ENCODE measurements at regions not wholly inside any gene's neighbourhood (a gene's known extent, or its start where the extent isn't known, plus 50 kb on each side); places are given as distances from the start of the nearest gene placed in this dataset.

DNA sequence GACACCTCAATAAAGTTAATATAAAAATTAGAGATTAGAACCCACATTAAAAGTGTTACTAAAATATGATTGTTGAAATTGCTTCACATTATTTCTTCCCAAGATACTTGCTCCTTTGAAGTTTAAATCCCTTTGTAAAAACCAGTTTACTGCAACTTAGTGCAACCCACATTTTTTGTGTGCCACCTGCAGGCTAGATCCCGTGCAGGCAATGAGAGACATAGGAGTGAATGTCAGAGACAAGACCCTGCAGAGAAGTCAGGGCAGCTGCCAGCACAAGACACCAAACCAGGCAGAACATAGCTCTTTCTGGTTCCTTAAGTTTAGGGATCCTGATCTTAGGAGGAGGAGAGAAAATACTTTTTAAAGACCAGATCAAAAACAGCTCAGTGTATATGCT, 142.8 kb upstream of the MTNR1B start:
- Histone ChIP-seq H3K36me3 (no peaks in the 10 kb centered on the region), H3K27ac (no peak overlapping the region), H3K9me3 (no peaks in the 10 kb centered on the region), H3K27me3 (no peaks in the 10 kb centered on the region), H3K4me1 (peaks cover 0 to 30% (median 6%) of the 10 kb centered on the region in 4 donors), H3K4me3 (no peak overlapping the region)
- TF ChIP-seq POLR2A (IDR thresholded peaks at IDR 0.05) (no peak), EP300 (IDR thresholded peaks at IDR 0.05) (no peak), POLR2AphosphoS5 (IDR thresholded peaks at IDR 0.05) (no peak)
- TF ChIP-seq, protein P1, sequence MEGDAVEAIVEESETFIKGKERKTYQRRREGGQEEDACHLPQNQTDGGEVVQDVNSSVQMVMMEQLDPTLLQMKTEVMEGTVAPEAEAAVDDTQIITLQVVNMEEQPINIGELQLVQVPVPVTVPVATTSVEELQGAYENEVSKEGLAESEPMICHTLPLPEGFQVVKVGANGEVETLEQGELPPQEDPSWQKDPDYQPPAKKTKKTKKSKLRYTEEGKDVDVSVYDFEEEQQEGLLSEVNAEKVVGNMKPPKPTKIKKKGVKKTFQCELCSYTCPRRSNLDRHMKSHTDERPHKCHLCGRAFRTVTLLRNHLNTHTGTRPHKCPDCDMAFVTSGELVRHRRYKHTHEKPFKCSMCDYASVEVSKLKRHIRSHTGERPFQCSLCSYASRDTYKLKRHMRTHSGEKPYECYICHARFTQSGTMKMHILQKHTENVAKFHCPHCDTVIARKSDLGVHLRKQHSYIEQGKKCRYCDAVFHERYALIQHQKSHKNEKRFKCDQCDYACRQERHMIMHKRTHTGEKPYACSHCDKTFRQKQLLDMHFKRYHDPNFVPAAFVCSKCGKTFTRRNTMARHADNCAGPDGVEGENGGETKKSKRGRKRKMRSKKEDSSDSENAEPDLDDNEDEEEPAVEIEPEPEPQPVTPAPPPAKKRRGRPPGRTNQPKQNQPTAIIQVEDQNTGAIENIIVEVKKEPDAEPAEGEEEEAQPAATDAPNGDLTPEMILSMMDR (IDR thresholded peaks at IDR 0.05) = no peak
- intact Hi-C loops (cut with DNase I; ENCODE audit: low total_unique reads) = no loop called here
- DNase-seq = no peak
- 43 to 73% (median 55%) methylated on average over 1 of the region's 1 CpG for WGBS, 5 donors

DNA sequence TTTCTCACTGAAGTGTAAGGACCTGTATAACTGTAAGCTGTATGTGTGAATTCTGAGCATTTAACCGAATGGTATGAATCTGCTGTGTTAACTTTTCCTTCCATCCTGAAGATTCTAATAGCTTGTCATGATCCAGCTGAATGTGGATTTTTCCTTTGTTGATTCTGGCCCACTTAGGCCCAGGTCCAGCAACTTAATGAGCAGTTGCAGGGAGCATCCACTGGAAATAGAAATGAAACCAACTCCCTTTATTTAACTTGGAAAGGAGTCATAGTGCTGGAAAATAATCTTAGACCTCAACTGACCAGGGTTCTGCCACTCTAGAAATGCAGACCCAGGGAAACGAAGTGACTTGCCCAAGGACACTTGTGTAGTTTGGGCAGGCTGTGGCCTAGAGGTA, 142.3 kb upstream of the MTNR1B start:
- intact Hi-C loops (cut with DNase I; ENCODE audit: low total_unique reads) = no loop called here

DNA sequence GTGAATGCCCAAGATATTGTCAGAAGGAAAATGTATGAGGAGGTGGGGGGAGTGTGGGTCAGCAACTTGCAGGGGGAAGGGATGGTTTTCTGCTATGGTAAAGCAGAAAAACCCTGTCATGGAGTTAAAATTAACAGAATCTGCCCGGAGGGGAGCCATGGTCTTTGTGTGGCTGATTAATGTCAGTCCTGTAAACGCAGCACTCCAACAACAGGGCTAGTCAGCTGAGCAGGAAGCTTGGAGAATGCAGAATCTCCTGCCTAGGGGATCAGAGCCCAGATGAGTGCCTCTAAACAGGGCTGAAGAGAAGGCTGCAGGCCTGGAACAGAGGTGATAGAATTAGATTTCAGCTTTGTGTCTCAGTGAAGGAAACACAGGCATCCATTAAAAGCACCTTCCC, 140.9 kb upstream of the MTNR1B start:
- intact Hi-C loops (cut with DNase I; ENCODE audit: low total_unique reads) = no loop called here
- TF ChIP-seq, protein P1 (IDR thresholded peaks at IDR 0.05) = no peak
- TF ChIP-seq POLR2AphosphoS5 (IDR thresholded peaks at IDR 0.05) (no peak), EP300 (IDR thresholded peaks at IDR 0.05) (no peak), POLR2A (IDR thresholded peaks at IDR 0.05) (no peak)
- Histone ChIP-seq H3K4me1 (peaks cover 0 to 30% (median 6%) of the 10 kb centered on the region in 4 donors), H3K27ac (no peak overlapping the region), H3K4me3 (no peak overlapping the region), H3K9me3 (no peaks in the 10 kb centered on the region), H3K36me3 (peaks cover 0 to 6% (median 0%) of the 10 kb centered on the region in 4 donors), H3K27me3 (no peaks in the 10 kb centered on the region)
- DNase-seq = peak in 1 of 2 donors; percentile 37
- WGBS, 5 donors = 17 to 26% (median 23%) methylated on average over 2 of the region's 2 CpGs

More for the DNA sequence above, 142.3 kb upstream of the MTNR1B start:
- 22 to 51% (median 36%) methylated on average over 2 of the region's 2 CpGs for WGBS, 5 donors
- H3K27ac ChIP-seq = no peak overlapping the region
- DNase-seq = peak in 1 of 2 donors; percentile 26
- H3K4me1 ChIP-seq = peaks cover 0 to 30% (median 6%) of the 10 kb centered on the region in 4 donors
- no peak overlapping the region for H3K4me3 ChIP-seq
- H3K27me3 ChIP-seq = no peaks in the 10 kb centered on the region
- no peaks in the 10 kb centered on the region for H3K9me3 ChIP-seq
- peaks cover 0 to 3% (median 0%) of the 10 kb centered on the region in 4 donors for H3K36me3 ChIP-seq
- TF ChIP-seq POLR2AphosphoS5 (IDR thresholded peaks at IDR 0.05) = no peak
- TF ChIP-seq, protein P1 (IDR thresholded peaks at IDR 0.05) = no peak
- no peak for TF ChIP-seq EP300 (IDR thresholded peaks at IDR 0.05)
- no peak for TF ChIP-seq POLR2A (IDR thresholded peaks at IDR 0.05)

GRCh38 chr11:92829121-92829520, 140.3 kb upstream of the MTNR1B start:
- Histone ChIP-seq H3K4me1 (peaks cover 0 to 36% (median 6%) of the 10 kb centered on the region in 4 donors), H3K27me3 (no peaks in the 10 kb centered on the region), H3K27ac (no peak overlapping the region), H3K9me3 (no peaks in the 10 kb centered on the region), H3K36me3 (peaks cover 0 to 6% (median 0%) of the 10 kb centered on the region in 4 donors), H3K4me3 (no peak overlapping the region)
- TF ChIP-seq, protein P1 (IDR thresholded peaks at IDR 0.05) = no peak
- TF ChIP-seq POLR2A (IDR thresholded peaks at IDR 0.05) (no peak), EP300 (IDR thresholded peaks at IDR 0.05) (no peak), POLR2AphosphoS5 (IDR thresholded peaks at IDR 0.05) (no peak)
- 78 to 88% (median 85%) methylated on average over 3 of the region's 3 CpGs for WGBS, 5 donors
- intact Hi-C loops (cut with DNase I; ENCODE audit: low total_unique reads) = no loop called here
- DNase-seq = no peak

All from stomach (tissue), 8 donors.